Upper lobe of right lung (tissue), 1 donor: ENCODE measurements at regions not wholly inside any gene's neighbourhood (a gene's known extent, or its start where the extent isn't known, plus 50 kb on each side); places are given as distances from the start of the nearest gene placed in this dataset.

Source experiments
- ATAC-seq: fragments of 200-7000 bp; cut with Tn5 transposase; one replicate; pipeline ENCODE4 v1.9.1; 2020; ENCODE audit warnings: mild to moderate bottlenecking, moderate library complexity
- DNase-seq: peaks from one replicate; pipeline ENCODE4 v3.0.0-alpha.2; 2020
- H3K27ac ChIP-seq: fragments of 200-600 bp; one replicate; pipeline ENCODE4 v1.8.0; 2022
- H3K27me3 ChIP-seq: fragments of 200-600 bp; one replicate; pipeline ENCODE4 v1.8.0; 2022; ENCODE audit warnings: mild to moderate bottlenecking
- H3K36me3 ChIP-seq: fragments of 200-600 bp; one replicate; pipeline ENCODE4 v1.8.0; 2022
- H3K4me1 ChIP-seq: fragments of 200-600 bp; one replicate; pipeline ENCODE4 v1.8.0; 2022
- H3K4me3 ChIP-seq: fragments of 200-600 bp; one replicate; pipeline ENCODE4 v1.8.0; 2022; ENCODE audit warnings: mild to moderate bottlenecking
- H3K9me3 ChIP-seq: fragments of 200-600 bp; one replicate; pipeline ENCODE4 v1.8.0; 2022
- CTCF ChIP-seq: fragments of 200-600 bp; IDR thresholded peaks from one replicate; pipeline ENCODE4 v1.8.0; 2022; ENCODE audit warnings: antibody characterized with exemption
- intact Hi-C: fragments of 100-400 bp; cut with DNase I; formaldehyde crosslinking; loops from one replicate; pipeline ENCODE4 v1.11.0; 2022
- donor health status: DM: no; HTN: yes; CAD: no; lungs with severe emphysema.

DNA sequence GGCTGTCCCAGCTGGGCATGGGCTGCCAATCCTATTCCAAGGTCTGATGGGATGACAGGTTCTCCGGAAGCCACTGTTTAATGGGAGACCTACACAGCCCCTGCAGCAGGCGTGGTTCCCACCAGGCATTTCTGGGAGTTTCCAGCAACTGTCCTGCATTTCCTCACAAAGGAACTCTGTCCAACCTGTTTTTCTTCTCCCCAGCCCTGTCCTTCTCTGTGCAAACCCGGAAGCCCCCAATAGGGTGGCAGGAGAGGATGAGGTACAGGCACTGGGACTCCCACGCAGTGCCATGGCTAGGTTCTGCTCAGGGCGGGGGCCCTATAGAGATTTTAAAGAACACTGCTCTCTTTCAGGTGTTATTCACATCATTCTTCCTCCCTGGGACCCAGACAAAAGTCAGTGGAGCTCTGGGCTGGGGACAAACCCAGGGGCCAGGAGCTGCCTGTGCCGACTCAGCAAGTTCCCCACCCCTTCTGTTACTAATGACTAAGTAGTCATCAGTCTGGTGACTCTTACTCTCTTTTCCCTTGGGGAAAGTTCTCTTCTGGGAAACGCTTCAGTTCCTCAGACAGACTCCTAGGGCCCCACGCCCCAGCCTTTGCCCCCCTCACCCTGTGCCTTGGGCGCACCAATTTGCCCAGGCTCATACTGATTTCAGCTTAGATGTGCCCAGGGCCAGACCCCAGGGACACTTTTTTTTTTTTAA, 97.7 kb downstream of the CD47 start:
- peak; percentile 76 for ATAC-seq
- H3K36me3 ChIP-seq, result no peaks in the 10 kb centered on the region
- peak; percentile 68 for DNase-seq
- peaks cover 8% of the 10 kb centered on the region for H3K4me1 ChIP-seq
- no peaks in the 10 kb centered on the region for H3K9me3 ChIP-seq
- intact Hi-C loops, result no loop called here
- H3K27ac ChIP-seq, result no peak overlapping the region
- H3K27me3 ChIP-seq, result no peaks in the 10 kb centered on the region
- no peak overlapping the region for H3K4me3 ChIP-seq
- no peak for TF ChIP-seq CTCF

DNA sequence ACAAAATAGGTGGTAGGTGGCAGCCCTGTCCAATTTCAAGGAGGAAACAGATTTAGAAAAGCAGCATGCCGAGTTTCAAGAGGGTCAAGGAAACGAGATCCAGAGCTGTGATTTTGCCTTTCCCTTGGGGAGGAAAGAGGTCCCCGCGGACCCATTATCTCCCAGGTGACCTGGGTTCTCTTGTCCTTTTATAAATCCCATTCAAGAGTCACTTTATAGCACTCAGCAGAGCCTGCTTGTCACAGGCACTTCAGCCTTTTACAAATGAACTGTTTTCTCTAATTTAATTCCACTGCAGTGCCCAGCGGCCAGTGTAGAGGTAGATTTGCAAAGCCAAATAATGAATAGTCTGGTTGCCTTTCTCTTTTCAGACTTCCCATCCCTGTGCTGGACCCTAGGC, 99.9 kb downstream of the CD47 start:
- Histone ChIP-seq H3K9me3 (no peaks in the 10 kb centered on the region), H3K27me3 (no peaks in the 10 kb centered on the region), H3K4me3 (no peak overlapping the region), H3K4me1 (peaks cover 29% of the 10 kb centered on the region), H3K27ac (no peak overlapping the region), H3K36me3 (no peaks in the 10 kb centered on the region)
- no peak for TF ChIP-seq CTCF
- intact Hi-C loops, result no loop called here
- ATAC-seq, result no peak
- no peak for DNase-seq

DNA sequence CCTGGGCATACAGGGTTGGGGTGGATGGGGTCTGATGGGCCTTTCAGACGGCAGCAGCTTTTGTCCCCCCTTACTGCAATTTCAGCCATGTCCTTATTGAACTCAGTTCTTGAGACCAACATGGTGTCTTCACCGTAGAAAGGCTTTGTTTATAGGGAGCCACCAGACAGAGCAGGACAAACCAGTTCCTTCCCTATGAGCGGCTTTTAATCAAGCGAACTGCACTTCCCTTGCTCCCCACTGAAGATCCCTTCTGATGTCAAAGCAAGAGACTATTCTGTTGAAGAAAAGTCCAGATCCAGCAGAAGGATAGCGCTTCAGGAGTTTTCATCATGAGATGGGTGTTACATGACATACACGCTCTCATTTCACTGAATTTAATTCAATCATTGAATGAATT, 100.4 kb downstream of the CD47 start:
- no peak for TF ChIP-seq CTCF
- Histone ChIP-seq H3K36me3 (no peaks in the 10 kb centered on the region), H3K4me3 (no peak overlapping the region), H3K27ac (no peak overlapping the region), H3K27me3 (no peaks in the 10 kb centered on the region), H3K4me1 (peaks cover 31% of the 10 kb centered on the region), H3K9me3 (no peaks in the 10 kb centered on the region)
- DNase-seq (no peak), ATAC-seq (no peak)
- intact Hi-C loops, result no loop called here

DNA sequence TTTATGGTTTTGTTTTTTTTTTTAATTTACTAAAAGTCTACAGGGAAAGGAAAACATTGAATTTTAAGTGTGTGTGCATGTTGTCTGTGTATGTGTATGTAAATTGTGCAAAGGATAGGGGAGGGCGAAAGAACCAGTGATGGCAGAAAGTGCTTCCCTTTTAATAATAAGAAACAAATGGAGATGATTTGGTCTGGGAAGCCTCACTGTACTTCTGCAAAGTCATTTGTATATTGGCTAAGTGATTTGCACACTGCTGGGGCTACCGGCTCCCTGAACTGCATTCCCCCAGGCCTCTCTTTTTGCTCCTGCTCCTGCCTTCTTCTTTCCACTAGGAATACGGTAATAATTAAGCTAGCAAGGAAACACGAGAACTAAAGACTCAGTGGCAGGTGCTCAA, 101.2 kb downstream of the CD47 start:
- Histone ChIP-seq H3K9me3 (no peaks in the 10 kb centered on the region), H3K27me3 (no peaks in the 10 kb centered on the region), H3K36me3 (no peaks in the 10 kb centered on the region), H3K27ac (no peak overlapping the region), H3K4me3 (no peak overlapping the region), H3K4me1 (peaks cover 31% of the 10 kb centered on the region)
- no peak for TF ChIP-seq CTCF
- peak; percentile 9 for ATAC-seq
- DNase-seq, result no peak
- intact Hi-C loops, result no loop called here

DNA sequence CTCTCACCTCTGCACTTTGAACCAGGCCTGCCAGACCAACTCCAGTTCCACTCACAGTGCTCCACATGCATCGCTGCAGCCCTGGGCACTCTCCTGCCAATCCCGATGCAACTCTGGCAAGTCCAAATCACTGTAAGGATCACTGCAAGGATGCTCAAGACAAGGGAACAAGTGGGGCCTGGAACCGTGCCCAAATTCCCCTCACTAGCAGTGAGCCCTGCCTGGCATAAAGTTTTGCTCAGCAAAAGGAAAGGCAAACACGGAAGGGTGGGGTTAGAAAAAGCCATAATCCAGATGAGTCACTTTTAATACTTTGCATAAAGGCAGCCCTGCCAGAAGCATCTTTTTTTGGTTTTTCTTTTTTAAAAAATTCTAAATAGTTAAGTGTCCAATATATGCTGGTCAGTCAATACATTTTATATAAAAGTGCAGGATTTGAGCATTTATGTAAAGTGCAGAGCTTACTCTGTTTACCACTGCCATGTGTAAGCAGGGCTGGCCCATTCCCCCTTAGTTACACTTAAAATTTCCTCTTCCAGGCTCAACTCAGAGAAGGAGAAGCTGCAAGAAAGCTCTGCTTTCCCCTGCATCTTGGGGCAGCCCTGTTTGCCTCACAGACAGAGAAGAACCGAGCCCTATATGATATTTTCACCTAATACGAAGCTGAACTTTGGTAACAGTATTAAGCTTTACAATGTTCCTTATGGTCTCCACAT, 102.2 kb downstream of the CD47 start:
- Histone ChIP-seq H3K36me3 (no peaks in the 10 kb centered on the region), H3K4me3 (no peak overlapping the region), H3K4me1 (peaks cover 31% of the 10 kb centered on the region), H3K27ac (peak overlapping the region; percentile 51), H3K9me3 (no peaks in the 10 kb centered on the region), H3K27me3 (no peaks in the 10 kb centered on the region)
- peak; percentile 65 for ATAC-seq
- intact Hi-C loops, result no loop called here
- no peak for TF ChIP-seq CTCF
- DNase-seq, result peak; percentile 83
